ENCODE measurements at regions not wholly inside any gene's neighbourhood (a gene's known extent, or its start where the extent isn't known, plus 50 kb on each side); places are given as distances from the start of the nearest gene placed in this dataset.
"Not testable (repeated sequence)": the region's sequence is repeated elsewhere in the genome, so short reads cannot be mapped to it uniquely, and the experiment has no call there.

DNA sequence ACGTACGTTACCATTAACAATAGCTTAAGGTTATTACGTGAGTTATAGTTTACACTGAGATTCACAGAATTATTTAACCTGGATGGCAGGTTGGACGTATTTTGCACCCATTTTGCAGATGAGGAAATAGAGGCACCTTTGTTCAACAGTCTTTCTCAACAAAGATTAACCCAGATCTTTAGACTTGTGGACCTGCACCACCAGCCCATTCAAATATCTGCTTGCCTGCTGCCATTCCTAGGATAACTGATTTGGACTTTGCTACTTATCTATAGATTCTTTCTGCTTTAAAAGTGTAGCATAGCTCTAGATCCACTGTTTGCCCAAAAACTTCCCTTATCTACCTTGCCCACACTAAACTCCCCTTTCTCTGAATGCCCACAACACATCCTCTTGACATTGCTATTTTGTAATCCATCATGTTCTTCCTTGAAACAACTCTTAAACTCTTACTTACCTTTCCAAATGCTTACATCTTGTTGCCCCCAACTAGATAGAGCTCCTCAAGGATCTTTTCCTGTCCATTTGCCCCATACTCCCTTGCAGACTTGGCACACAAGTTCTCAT, 56.4 kb upstream of the TNFAIP3 start:
- TF ChIP-seq, protein P1, sequence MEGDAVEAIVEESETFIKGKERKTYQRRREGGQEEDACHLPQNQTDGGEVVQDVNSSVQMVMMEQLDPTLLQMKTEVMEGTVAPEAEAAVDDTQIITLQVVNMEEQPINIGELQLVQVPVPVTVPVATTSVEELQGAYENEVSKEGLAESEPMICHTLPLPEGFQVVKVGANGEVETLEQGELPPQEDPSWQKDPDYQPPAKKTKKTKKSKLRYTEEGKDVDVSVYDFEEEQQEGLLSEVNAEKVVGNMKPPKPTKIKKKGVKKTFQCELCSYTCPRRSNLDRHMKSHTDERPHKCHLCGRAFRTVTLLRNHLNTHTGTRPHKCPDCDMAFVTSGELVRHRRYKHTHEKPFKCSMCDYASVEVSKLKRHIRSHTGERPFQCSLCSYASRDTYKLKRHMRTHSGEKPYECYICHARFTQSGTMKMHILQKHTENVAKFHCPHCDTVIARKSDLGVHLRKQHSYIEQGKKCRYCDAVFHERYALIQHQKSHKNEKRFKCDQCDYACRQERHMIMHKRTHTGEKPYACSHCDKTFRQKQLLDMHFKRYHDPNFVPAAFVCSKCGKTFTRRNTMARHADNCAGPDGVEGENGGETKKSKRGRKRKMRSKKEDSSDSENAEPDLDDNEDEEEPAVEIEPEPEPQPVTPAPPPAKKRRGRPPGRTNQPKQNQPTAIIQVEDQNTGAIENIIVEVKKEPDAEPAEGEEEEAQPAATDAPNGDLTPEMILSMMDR (conservative IDR thresholded peaks at IDR 0.05; ENCODE audit: low read depth), result no peak
- no peak for DNase-seq (ENCODE audit: low spot score)
- ChIA-PET CTCF (interaction anchor here (0.6 kb wide), 1 partner anchor 1747 kb away, joined by 3 read pairs; no protein-coding TSS in a partner anchor), POLR2A (ENCODE audit: low non-redundant PET) (no interaction called here)
- H3K27ac ChIP-seq, result no peak overlapping the region

DNA sequence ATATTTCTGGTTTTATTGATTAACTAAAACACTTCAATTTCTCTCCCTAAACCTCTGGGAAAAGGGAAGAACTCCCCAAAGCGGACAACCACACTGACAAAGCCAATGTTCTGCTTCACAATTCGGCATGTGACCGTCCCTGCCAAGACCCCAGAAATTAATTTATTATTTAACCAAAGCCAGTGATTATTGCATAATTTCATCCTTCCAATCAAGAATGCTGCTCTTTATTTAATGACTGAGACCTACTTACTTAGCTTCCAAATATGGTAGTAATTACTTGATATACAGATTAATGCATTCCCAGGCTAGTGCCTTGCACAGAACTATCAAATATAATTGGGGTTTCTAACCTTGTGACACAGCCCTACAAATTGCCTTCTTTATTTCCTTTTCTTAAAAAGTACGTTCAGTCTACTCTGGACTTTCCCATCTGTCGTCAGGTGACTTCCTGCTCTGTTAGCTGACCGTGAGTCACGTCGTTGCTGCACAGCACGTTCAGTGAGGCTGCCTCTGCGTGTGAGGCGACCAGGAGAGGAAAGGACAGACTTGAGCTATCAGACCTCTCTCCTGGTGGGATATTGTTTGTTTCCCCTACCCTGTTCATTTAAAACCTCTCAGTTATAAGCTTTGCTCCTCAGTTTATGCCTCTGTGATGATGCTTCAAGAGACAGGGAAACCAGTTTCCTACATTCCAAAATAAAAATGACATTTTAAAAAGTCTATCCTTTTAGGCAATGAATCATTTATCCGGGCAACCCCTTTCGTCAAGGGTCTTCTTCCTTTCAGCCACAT, 55.7 kb upstream of the TNFAIP3 start:
- ChIA-PET POLR2A (ENCODE audit: low non-redundant PET) (no interaction called here), CTCF (interaction anchor here (0.6 to 0.7 kb wide), 3 partner anchors 12 to 1746 kb away, joined by 3 read pairs; no protein-coding TSS in a partner anchor)
- TF ChIP-seq, protein P1 (conservative IDR thresholded peaks at IDR 0.05; ENCODE audit: low read depth), result no peak
- peak overlapping the region; percentile 57 for H3K27ac ChIP-seq
- DNase-seq (ENCODE audit: low spot score), result peak; percentile 82

DNA sequence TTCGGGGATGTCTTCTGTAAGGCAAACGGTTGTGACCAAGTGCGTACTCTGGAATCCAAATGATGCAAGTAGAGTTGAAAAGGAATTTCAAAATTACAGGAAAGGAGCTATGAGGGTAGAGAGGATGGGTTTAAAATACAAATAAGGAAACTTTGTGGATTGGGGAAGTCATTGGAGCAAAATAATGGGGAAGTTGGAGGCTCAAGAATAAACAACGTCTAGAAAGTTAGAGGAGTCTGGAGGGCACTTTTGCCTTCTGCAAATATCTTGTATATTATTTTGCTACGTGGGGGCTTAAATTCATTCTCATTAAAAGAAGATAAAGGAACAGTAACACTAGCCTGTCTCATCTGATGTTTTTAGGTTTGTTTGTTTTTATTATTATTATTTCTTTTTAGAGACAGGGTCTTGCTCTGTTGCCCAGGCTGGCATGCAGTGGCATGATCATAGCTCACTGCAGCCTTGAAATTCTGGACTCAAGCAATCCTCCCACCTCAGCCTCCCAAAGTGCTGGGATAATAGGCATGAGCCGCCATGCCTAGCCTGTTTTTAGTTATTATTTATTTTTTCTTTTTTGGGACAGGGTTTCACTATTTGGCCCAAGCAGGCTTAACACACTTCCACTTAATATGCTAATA, 55.0 kb upstream of the TNFAIP3 start:
- TF ChIP-seq, protein P1 (conservative IDR thresholded peaks at IDR 0.05; ENCODE audit: low read depth), result no peak
- no peak overlapping the region for H3K27ac ChIP-seq
- CTCF ChIA-PET, result interaction anchor here (0.7 kb wide), 2 partner anchors 12 to 467 kb away, joined by 3 read pairs; no protein-coding TSS in a partner anchor
- POLR2A ChIA-PET (ENCODE audit: low non-redundant PET), result no interaction called here
- DNase-seq (ENCODE audit: low spot score), result no peak

DNA sequence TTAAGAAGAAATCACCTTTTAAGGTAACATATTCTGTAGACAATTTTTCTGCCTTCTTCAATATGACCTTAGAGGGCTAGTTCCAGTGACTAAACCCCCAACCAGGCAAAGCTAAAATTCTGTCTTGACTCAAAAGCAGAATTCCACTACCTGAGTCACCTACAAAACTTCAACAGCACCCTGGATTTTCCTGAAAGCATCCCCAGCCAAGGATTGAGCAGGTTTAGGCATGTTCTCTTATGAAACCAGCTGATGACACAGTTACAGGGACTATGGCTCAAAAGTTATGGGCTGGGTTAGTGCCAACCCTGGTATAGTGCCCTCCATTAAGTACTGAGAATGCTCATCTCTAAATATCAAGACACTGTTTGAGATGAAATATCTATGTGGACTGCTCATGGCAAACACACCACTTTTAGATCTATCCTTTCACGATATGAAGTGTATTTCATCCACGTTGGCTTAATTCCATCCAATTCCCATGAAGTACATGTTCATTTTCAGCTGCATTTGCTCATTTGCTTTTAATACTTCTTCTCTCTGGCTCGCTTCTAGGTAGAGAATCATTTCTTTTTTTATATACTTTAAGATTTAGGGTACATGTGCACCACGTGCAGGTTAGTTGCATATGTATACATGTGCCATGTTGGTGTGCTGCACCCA, 53.6 kb upstream of the TNFAIP3 start:
- DNase-seq (ENCODE audit: low spot score), result peak; percentile 95
- CTCF ChIA-PET, result interaction anchor here (1.0 kb wide), 1 partner anchor 105 kb away, joined by 4 read pairs; no protein-coding TSS in a partner anchor
- no peak overlapping the region for H3K27ac ChIP-seq
- TF ChIP-seq, protein P1 (conservative IDR thresholded peaks at IDR 0.05; ENCODE audit: low read depth), result no peak
- POLR2A ChIA-PET (ENCODE audit: low non-redundant PET), result no interaction called here

DNA sequence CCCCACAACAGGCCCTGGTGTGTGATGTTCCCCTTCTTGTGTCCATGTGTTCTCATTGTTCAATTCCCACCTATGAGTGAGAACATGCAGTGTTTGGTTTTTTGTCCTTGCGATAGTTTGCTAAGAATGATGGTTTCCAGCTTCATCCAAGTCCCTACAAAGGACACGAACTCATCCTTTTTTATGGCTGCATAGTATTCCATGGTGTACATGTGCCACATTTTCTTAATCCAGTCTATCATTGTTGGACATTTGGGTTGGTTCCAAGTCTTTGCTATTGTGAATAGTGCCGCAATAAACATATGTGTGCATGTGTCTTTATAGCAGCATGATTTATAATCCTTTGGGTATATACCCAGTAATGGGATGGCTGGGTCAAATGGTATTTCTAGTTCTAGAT, 53.0 kb upstream of the TNFAIP3 start:
- DNase-seq (ENCODE audit: low spot score); POLR2A ChIA-PET (ENCODE audit: low non-redundant PET); H3K27ac ChIP-seq; CTCF ChIA-PET: not testable (repeated sequence)

DNA sequence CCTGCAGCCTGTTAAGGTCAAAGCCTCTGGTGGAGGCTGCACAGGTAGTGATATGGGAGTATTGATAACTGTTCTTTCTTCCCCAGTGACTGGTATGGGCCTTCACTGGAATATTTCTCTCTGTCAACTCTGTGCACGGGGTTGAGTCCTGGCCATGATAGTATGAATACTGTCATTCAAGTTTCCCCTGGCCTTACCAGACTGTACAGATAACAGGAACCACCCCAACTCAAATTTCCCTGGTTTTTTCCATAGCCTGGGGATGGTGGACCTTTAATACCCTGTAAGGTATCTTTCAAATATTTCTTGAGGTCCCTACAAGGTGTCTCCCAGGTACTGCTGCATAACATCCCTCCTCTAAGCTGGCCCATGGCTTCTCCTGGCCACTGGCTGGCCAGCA, 51.4 kb upstream of the TNFAIP3 start:
- ChIA-PET CTCF (no interaction called here), POLR2A (ENCODE audit: low non-redundant PET) (no interaction called here)
- no peak for DNase-seq (ENCODE audit: low spot score)
- TF ChIP-seq, protein P1 (conservative IDR thresholded peaks at IDR 0.05; ENCODE audit: low read depth), result no peak
- H3K27ac ChIP-seq, result no peak overlapping the region

All from RWPE1 (cell line).